ENCODE measurements at regions not wholly inside any gene's neighbourhood (a gene's known extent, or its start where the extent isn't known, plus 50 kb on each side); places are given as distances from the start of the nearest gene placed in this dataset.

- no peak for DNase-seq (ENCODE audit: low read depth in 2 of 2)
- H3K4me3 ChIP-seq (replicated peaks in 1 of 2; ENCODE audit: low read depth in 2 of 2, low read length in 2 of 2) = no peak overlapping the region
- TF ChIP-seq, protein P1, sequence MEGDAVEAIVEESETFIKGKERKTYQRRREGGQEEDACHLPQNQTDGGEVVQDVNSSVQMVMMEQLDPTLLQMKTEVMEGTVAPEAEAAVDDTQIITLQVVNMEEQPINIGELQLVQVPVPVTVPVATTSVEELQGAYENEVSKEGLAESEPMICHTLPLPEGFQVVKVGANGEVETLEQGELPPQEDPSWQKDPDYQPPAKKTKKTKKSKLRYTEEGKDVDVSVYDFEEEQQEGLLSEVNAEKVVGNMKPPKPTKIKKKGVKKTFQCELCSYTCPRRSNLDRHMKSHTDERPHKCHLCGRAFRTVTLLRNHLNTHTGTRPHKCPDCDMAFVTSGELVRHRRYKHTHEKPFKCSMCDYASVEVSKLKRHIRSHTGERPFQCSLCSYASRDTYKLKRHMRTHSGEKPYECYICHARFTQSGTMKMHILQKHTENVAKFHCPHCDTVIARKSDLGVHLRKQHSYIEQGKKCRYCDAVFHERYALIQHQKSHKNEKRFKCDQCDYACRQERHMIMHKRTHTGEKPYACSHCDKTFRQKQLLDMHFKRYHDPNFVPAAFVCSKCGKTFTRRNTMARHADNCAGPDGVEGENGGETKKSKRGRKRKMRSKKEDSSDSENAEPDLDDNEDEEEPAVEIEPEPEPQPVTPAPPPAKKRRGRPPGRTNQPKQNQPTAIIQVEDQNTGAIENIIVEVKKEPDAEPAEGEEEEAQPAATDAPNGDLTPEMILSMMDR (IDR thresholded peaks at IDR 0.05; ENCODE audit: low read depth, low read length) = no peak
These were observed 275.9 kb upstream of the GCFC2 start for GRCh38 chr2:75986617-75987016.

DNA sequence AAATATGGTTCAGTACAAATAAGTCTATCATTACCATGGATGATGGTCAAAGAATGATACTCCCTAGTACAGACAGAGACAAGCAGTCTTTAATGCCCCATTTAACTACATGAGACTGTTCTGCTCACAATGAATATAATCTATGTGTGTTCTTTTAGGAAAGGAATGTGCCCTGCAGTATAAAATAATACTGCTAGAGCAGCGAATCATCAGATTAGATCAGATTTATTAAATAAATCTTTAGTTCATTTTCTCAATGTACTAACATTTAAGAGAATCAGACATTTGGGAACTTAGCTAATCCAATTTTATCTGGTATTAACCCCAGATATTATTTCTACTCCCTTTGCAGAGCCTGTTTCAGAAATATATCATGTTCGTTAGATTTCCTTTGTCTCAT, 272.0 kb upstream of the GCFC2 start:
- H3K4me3 ChIP-seq (replicated peaks in 1 of 2; ENCODE audit: low read depth in 2 of 2, low read length in 2 of 2) = no peak overlapping the region
- TF ChIP-seq, protein P1 (IDR thresholded peaks at IDR 0.05; ENCODE audit: low read depth, low read length) = no peak
- no peak for DNase-seq (ENCODE audit: low read depth in 2 of 2)

- TF ChIP-seq, protein P1 (IDR thresholded peaks at IDR 0.05; ENCODE audit: low read depth, low read length) = no peak
- no peak for DNase-seq (ENCODE audit: low read depth in 2 of 2)
- no peak overlapping the region for H3K4me3 ChIP-seq (replicated peaks in 1 of 2; ENCODE audit: low read depth in 2 of 2, low read length in 2 of 2)
These were observed 253.9 kb upstream of the GCFC2 start for GRCh38 chr2:75964646-75965045.

- no peak for DNase-seq (ENCODE audit: low read depth in 2 of 2)
- no peak overlapping the region for H3K4me3 ChIP-seq (replicated peaks in 1 of 2; ENCODE audit: low read depth in 2 of 2, low read length in 2 of 2)
- TF ChIP-seq, protein P1 (IDR thresholded peaks at IDR 0.05; ENCODE audit: low read depth, low read length) = no peak
These were observed 249.8 kb upstream of the GCFC2 start for GRCh38 chr2:75960472-75961009.

- no peak overlapping the region for H3K4me3 ChIP-seq (replicated peaks in 1 of 2; ENCODE audit: low read depth in 2 of 2, low read length in 2 of 2)
- TF ChIP-seq, protein P1 (IDR thresholded peaks at IDR 0.05; ENCODE audit: low read depth, low read length) = no peak
- DNase-seq (ENCODE audit: low read depth in 2 of 2) = no peak
These were observed 249.2 kb upstream of the GCFC2 start for GRCh38 chr2:75959724-75960471.

GRCh38 chr2:75954761-75955160, 244.0 kb upstream of the GCFC2 start:
- TF ChIP-seq, protein P1 (IDR thresholded peaks at IDR 0.05; ENCODE audit: low read depth, low read length) = no peak

More at GRCh38 chr2:75954761-75955160, 244.0 kb upstream of the GCFC2 start:
- H3K4me3 ChIP-seq (replicated peaks in 1 of 2; ENCODE audit: low read depth in 2 of 2, low read length in 2 of 2) = no peak overlapping the region
- DNase-seq (ENCODE audit: low read depth in 2 of 2) = no peak

All from cardiac fibroblast (primary cell).